ENCODE measurements at regions not wholly inside any gene's neighbourhood (a gene's known extent, or its start where the extent isn't known, plus 50 kb on each side); places are given as distances from the start of the nearest gene placed in this dataset.

- no peak for TF ChIP-seq CTCF (conservative IDR thresholded peaks at IDR 0.05; ENCODE audit: low read depth, low read length)
- no peak for DNase-seq (ENCODE audit: low read depth)
- H3K4me3 ChIP-seq (ENCODE audit: low read depth, low read length): no peak overlapping the region
These were observed 294.6 kb upstream of the ZSWIM2 start for GRCh38 chr2:187143537-187143936.

GRCh38 chr2:187139469-187139868 lies 290.5 kb upstream of the ZSWIM2 start:
- TF ChIP-seq CTCF (conservative IDR thresholded peaks at IDR 0.05; ENCODE audit: low read depth, low read length): no peak
- DNase-seq (ENCODE audit: low read depth): no peak
- H3K4me3 ChIP-seq (ENCODE audit: low read depth, low read length): no peak overlapping the region

- H3K4me3 ChIP-seq (ENCODE audit: low read depth, low read length): no peak overlapping the region
- DNase-seq (ENCODE audit: low read depth): no peak
- peak; percentile 82 for TF ChIP-seq CTCF (conservative IDR thresholded peaks at IDR 0.05; ENCODE audit: low read depth, low read length)
These were observed 289.3 kb upstream of the ZSWIM2 start for GRCh38 chr2:187138265-187138664.

GRCh38 chr2:187136646-187137045 lies 287.7 kb upstream of the ZSWIM2 start:
- H3K4me3 ChIP-seq (ENCODE audit: low read depth, low read length): no peak overlapping the region
- DNase-seq (ENCODE audit: low read depth): no peak
- TF ChIP-seq CTCF (conservative IDR thresholded peaks at IDR 0.05; ENCODE audit: low read depth, low read length): no peak

GRCh38 chr2:187134306-187134705 lies 285.3 kb upstream of the ZSWIM2 start:
- no peak for DNase-seq (ENCODE audit: low read depth)
- H3K4me3 ChIP-seq (ENCODE audit: low read depth, low read length): no peak overlapping the region
- TF ChIP-seq CTCF (conservative IDR thresholded peaks at IDR 0.05; ENCODE audit: low read depth, low read length): no peak

GRCh38 chr2:187129868-187130267 lies 280.9 kb upstream of the ZSWIM2 start:
- H3K4me3 ChIP-seq (ENCODE audit: low read depth, low read length): no peak overlapping the region
- no peak for DNase-seq (ENCODE audit: low read depth)
- TF ChIP-seq CTCF (conservative IDR thresholded peaks at IDR 0.05; ENCODE audit: low read depth, low read length): no peak

- DNase-seq (ENCODE audit: low read depth): no peak
- H3K4me3 ChIP-seq (ENCODE audit: low read depth, low read length): no peak overlapping the region
- TF ChIP-seq CTCF (conservative IDR thresholded peaks at IDR 0.05; ENCODE audit: low read depth, low read length): no peak
These were observed 280.3 kb upstream of the ZSWIM2 start for GRCh38 chr2:187129306-187129705.

All from epithelial cell of proximal tubule (primary cell).